Psoas muscle (tissue), 7 donors: ENCODE measurements at regions not wholly inside any gene's neighbourhood (a gene's known extent, or its start where the extent isn't known, plus 50 kb on each side); places are given as distances from the start of the nearest gene placed in this dataset.

Source experiments
- ATAC-seq, 4 donors: fragments of 200-7000 bp; cut with Tn5 transposase; one replicate each; pipeline ENCODE4 v1.9.1; 2020; ENCODE audit warnings: moderate library complexity in 3 of 4, mild to moderate bottlenecking in 2 of 4
- DNase-seq, 2 donors: peaks; one replicate each; pipeline ENCODE4 v3.0.0-alpha.2; 2020
- H3K27ac ChIP-seq: fragments of 200-600 bp; one replicate; pipeline ENCODE4 v1.8.0; 2022
- H3K27me3 ChIP-seq, 3 donors: fragments of 200-600 bp in 1 of 3; one replicate each; pipeline versions ENCODE4 v1.6.1 to v1.8.0; 2013 to 2022; ENCODE audit warnings: low read length in 2 of 3, mild to moderate bottlenecking in 2 of 3, moderate library complexity in 1 of 3; ENCODE audit not compliant: insufficient read depth in 3 of 3
- H3K36me3 ChIP-seq, 2 donors: fragments of 200-600 bp in 1 of 2; one replicate each; pipeline versions ENCODE4 v1.6.1 to v1.8.0; 2013 to 2022; ENCODE audit warnings: low read depth in 1 of 2, mild to moderate bottlenecking in 1 of 2, moderate library complexity in 1 of 2; ENCODE audit not compliant: insufficient read depth in 1 of 2
- H3K4me1 ChIP-seq: fragments of 200-600 bp; one replicate; pipeline ENCODE4 v1.8.0; 2022
- H3K4me3 ChIP-seq: fragments of 200-600 bp; one replicate; pipeline ENCODE4 v1.8.0; 2022; ENCODE audit warnings: mild to moderate bottlenecking
- H3K9me3 ChIP-seq: fragments of 200-600 bp; one replicate; pipeline ENCODE4 v1.8.0; 2022
- CTCF ChIP-seq: fragments of 200-600 bp; IDR thresholded peaks from one replicate; pipeline ENCODE4 v1.8.0; 2022; ENCODE audit warnings: antibody characterized with exemption
- WGBS, 3 donors: extraction: QIAGEN DNeasy Blood & Tissue Kit; methylation state at CpG; one replicate each; pipeline versions ENCODE4 v1.1.6 to v1.1.7; 2013; 5-methylcytosine and 5-hydroxymethylcytosine counted together
- intact Hi-C, 2 donors: fragments of 100-400 bp; cut with DNase I; formaldehyde crosslinking; loops; one replicate each; pipeline versions ENCODE4 v1.11.0 to v1.14.2; 2022
- donor health status: healthy with polysubstance abuse.
- donor health status: DM: no; HTN: no; CAD: no; lungs with moderate emphysema.
- donor health status: Bipolar disorder and iron deficiency.
- donor health status: healthy.
- donor health status: DM: yes; HTN: yes; CAD: no.
- donor health status: DM: no; HTN: no; CAD: no.
- donor health status: DM: yes; HTN: yes; CAD: no.

GRCh38 chrX:20383477-20383876, 116.8 kb upstream of the RPS6KA3 start:
- Histone ChIP-seq H3K36me3 (no peaks in the 10 kb centered on the region), H3K4me1 (peaks cover 7% of the 10 kb centered on the region), H3K27ac (no peak overlapping the region), H3K9me3 (no peaks in the 10 kb centered on the region), H3K4me3 (no peak overlapping the region), H3K27me3 (no peaks in the 10 kb centered on the region)
- DNase-seq: no peak
- no peak for TF ChIP-seq CTCF
- intact Hi-C loops: no loop called here
- peak in 1 of 4 donors; percentile 42 for ATAC-seq
- 14 to 22% (median 17%) methylated on average over 1 of the region's 1 CpG for WGBS, 3 donors

- no peaks in the 10 kb centered on the region for H3K36me3 ChIP-seq
- peak; percentile 72 to 93 (median 87) for ATAC-seq
- H3K27me3 ChIP-seq: no peaks in the 10 kb centered on the region
- intact Hi-C loops: no loop called here
- H3K27ac ChIP-seq: no peak overlapping the region
- WGBS, 3 donors: 31 to 57% (median 48%) methylated on average over 3 of the region's 3 CpGs
- no peak for DNase-seq
- no peak overlapping the region for H3K4me3 ChIP-seq
- no peaks in the 10 kb centered on the region for H3K9me3 ChIP-seq
- H3K4me1 ChIP-seq: peaks cover 7% of the 10 kb centered on the region
- no peak for TF ChIP-seq CTCF
Observed at GRCh38 chrX:20382518-20383297, 116.0 kb upstream of the RPS6KA3 start.

- ATAC-seq (no peak), DNase-seq (no peak)
- no peaks in the 10 kb centered on the region for H3K36me3 ChIP-seq
- H3K4me1 ChIP-seq: peaks cover 7% of the 10 kb centered on the region
- H3K4me3 ChIP-seq: no peak overlapping the region
- H3K9me3 ChIP-seq: no peaks in the 10 kb centered on the region
- no peaks in the 10 kb centered on the region for H3K27me3 ChIP-seq
- no peak overlapping the region for H3K27ac ChIP-seq
- 71 to 100% (median 91%) methylated on average over 1 of the region's 1 CpG for WGBS, 3 donors
- intact Hi-C loops: no loop called here
- TF ChIP-seq CTCF: no peak
Observed at GRCh38 chrX:20382082-20382481, 115.4 kb upstream of the RPS6KA3 start.

GRCh38 chrX:20378233-20378920, 111.7 kb upstream of the RPS6KA3 start:
- no peak for ATAC-seq
- intact Hi-C loops: no loop called here
- no peak for DNase-seq
- Histone ChIP-seq H3K36me3 (no peaks in the 10 kb centered on the region), H3K4me1 (peaks cover 4% of the 10 kb centered on the region), H3K27me3 (no peaks in the 10 kb centered on the region), H3K27ac (no peak overlapping the region), H3K4me3 (no peak overlapping the region), H3K9me3 (no peaks in the 10 kb centered on the region)
- WGBS, 3 donors: 63 to 78% (median 77%) methylated on average over 3 of the region's 3 CpGs
- no peak for TF ChIP-seq CTCF
